HEK293 (cell line): ENCODE measurements at regions not wholly inside any gene's neighbourhood (a gene's known extent, or its start where the extent isn't known, plus 50 kb on each side); places are given as distances from the start of the nearest gene placed in this dataset.

ENCODE experiments used
- CTCF ChIA-PET: fragments of 350-600 bp; formaldehyde crosslinking; extraction: SDS; loops from one replicate; lab custom pipeline; 2021; ENCODE audit warnings: antibody characterized with exemption; lab: Yijun Ruan, JAX
- POLR2A ChIA-PET: fragments of 300-600 bp; formaldehyde crosslinking; extraction: SDS; loops from one replicate; lab custom pipeline; 2020; ENCODE audit warnings: antibody characterized with exemption, inconsistent platforms; lab: Yijun Ruan, JAX
- H3K27ac ChIP-seq: fragments of 200-500 bp; sonication (Bioruptor generic); 2 replicates; pipeline ENCODE4 v1.5.1; 2014; ENCODE audit warnings: low read depth, low read length, control low read depth, inconsistent platforms; ENCODE audit errors: extremely low read depth
- H3K36me3 ChIP-seq, 2 experiments: fragments of 200-500 bp in 1 of 2; sonication (Bioruptor generic) in 1 of 2; 1 replicate in 1 of 2; 2 replicates in 1 of 2; pipeline ENCODE4 v1.5.1; 2014 to 2017; ENCODE audit warnings: inconsistent platforms in 2 of 2, low read length in 2 of 2; ENCODE audit not compliant: control insufficient read depth in 2 of 2, insufficient read depth in 1 of 2
- H3K4me1 ChIP-seq: fragments of 200-500 bp; sonication (Bioruptor generic); 2 replicates; pipeline ENCODE4 v1.5.1; 2014; ENCODE audit warnings: mild to moderate bottlenecking, low read length, inconsistent platforms; ENCODE audit not compliant: control insufficient read depth, insufficient read depth
- H3K4me3 ChIP-seq: 2 replicates; pipeline ENCODE4 v1.5.1; 2011; ENCODE audit warnings: low read depth, mild to moderate bottlenecking, control low read depth, low read length, moderate library complexity
- H3K9me3 ChIP-seq: fragments of 200-500 bp; sonication (Bioruptor generic); 2 replicates; pipeline ENCODE4 v1.5.1; 2014; ENCODE audit warnings: low read depth, low read length, inconsistent platforms; ENCODE audit not compliant: control insufficient read depth, insufficient read depth
- CTCF ChIP-seq: fragments of 450-650 bp; formaldehyde crosslinking; IDR thresholded peaks from 2 replicates; pipeline ENCODE4 v1.5.1; 2016; ENCODE audit warnings: missing biosample characterization, missing genetic modification characterization
- GLI2 ChIP-seq: fragments of 450-650 bp; formaldehyde crosslinking; IDR thresholded peaks from 2 replicates; pipeline ENCODE4; 2017; ENCODE audit warnings: missing biosample characterization, missing genetic modification characterization, low read depth, borderline replicate concordance
- INSM2 ChIP-seq: fragments of 450-650 bp; formaldehyde crosslinking; IDR thresholded peaks from 2 replicates; pipeline ENCODE4 v1.5.1; 2016; ENCODE audit warnings: missing biosample characterization, missing genetic modification characterization
- KLF17 ChIP-seq: fragments of 450-650 bp; formaldehyde crosslinking; IDR thresholded peaks from 2 replicates; pipeline ENCODE4 v1.5.1; 2016; ENCODE audit warnings: missing biosample characterization, missing genetic modification characterization
- OSR2 ChIP-seq: fragments of 450-650 bp; formaldehyde crosslinking; IDR thresholded peaks from 2 replicates; pipeline ENCODE4 v1.5.1; 2016; ENCODE audit warnings: missing biosample characterization, missing genetic modification characterization
- PRDM6 ChIP-seq: fragments of 450-650 bp; formaldehyde crosslinking; IDR thresholded peaks from 2 replicates; pipeline ENCODE4 v1.5.1; 2017; ENCODE audit warnings: missing biosample characterization, missing genetic modification characterization
- REST ChIP-seq: fragments of 450-650 bp; formaldehyde crosslinking; IDR thresholded peaks from 2 replicates; pipeline ENCODE4 v1.5.1; 2016; ENCODE audit warnings: missing biosample characterization, missing genetic modification characterization
- WT1 ChIP-seq: fragments of 450-650 bp; formaldehyde crosslinking; IDR thresholded peaks from 2 replicates; pipeline ENCODE4 v1.5.1; 2016; ENCODE audit warnings: missing biosample characterization, missing genetic modification characterization
- ZEB2 ChIP-seq: fragments of 450-650 bp; formaldehyde crosslinking; IDR thresholded peaks from 2 replicates; pipeline ENCODE4 v1.5.1; 2016; ENCODE audit warnings: missing biosample characterization, missing genetic modification characterization
- ZFP37 ChIP-seq: fragments of 450-650 bp; formaldehyde crosslinking; IDR thresholded peaks from 2 replicates; pipeline ENCODE4 v1.5.1; 2016; ENCODE audit warnings: missing biosample characterization, missing genetic modification characterization
- ZFP69B ChIP-seq: fragments of 450-650 bp; formaldehyde crosslinking; IDR thresholded peaks from 2 replicates; pipeline ENCODE4 v1.5.1; 2016; ENCODE audit warnings: missing biosample characterization, missing genetic modification characterization
- ZNF600 ChIP-seq: fragments of 450-650 bp; formaldehyde crosslinking; IDR thresholded peaks from 2 replicates; pipeline ENCODE4 v1.5.1; 2016; ENCODE audit warnings: missing biosample characterization, missing genetic modification characterization
- ZNF621 ChIP-seq: fragments of 450-650 bp; formaldehyde crosslinking; IDR thresholded peaks from 2 replicates; pipeline ENCODE4 v1.5.1; 2017; ENCODE audit warnings: missing biosample characterization, missing genetic modification characterization
- ZNF626 ChIP-seq: fragments of 450-650 bp; sonication (Bioruptor Pico); formaldehyde crosslinking; IDR thresholded peaks from 2 replicates; pipeline ENCODE4 v1.5.1; 2018; ENCODE audit warnings: missing biosample characterization, missing genetic modification characterization, inconsistent platforms
- ZNF629 ChIP-seq: fragments of 450-650 bp; formaldehyde crosslinking; IDR thresholded peaks from 2 replicates; pipeline ENCODE4 v1.5.1; 2017; ENCODE audit warnings: missing biosample characterization, missing genetic modification characterization
- ZNF660 ChIP-seq: fragments of 450-650 bp; IDR thresholded peaks from 2 replicates; pipeline ENCODE4 v1.5.1; 2018; ENCODE audit warnings: missing biosample characterization, mild to moderate bottlenecking, missing genetic modification characterization
- ZNF843 ChIP-seq: fragments of 450-650 bp; formaldehyde crosslinking; IDR thresholded peaks from 2 replicates; pipeline ENCODE4 v1.5.1; 2016; ENCODE audit warnings: missing biosample characterization, missing genetic modification characterization

- H3K4me1 ChIP-seq: no peaks in the 10 kb centered on the region; the same call in none of the 2 replicates
- ChIA-PET CTCF (no interaction called here), POLR2A (no interaction called here)
- TF ChIP-seq ZFP69B (tag by site-specific recombination): 0 out of 2 replicates have a peak, but pooled peaks have one; percentile 17
- 0 out of 2 replicates have a peak, but pooled peaks have one; percentile 39 for TF ChIP-seq ZFP37
- 0 out of 2 replicates have a peak, but pooled peaks have one; percentile 16 for TF ChIP-seq INSM2 (tag by site-specific recombination)
- peak; percentile 43; the same call in 1 of the 2 replicates for TF ChIP-seq OSR2 (tag by site-specific recombination)
- no peak for TF ChIP-seq ZNF626 (tag by site-specific recombination)
- 0 out of 2 replicates have a peak, but pooled peaks have one; percentile 17 for TF ChIP-seq KLF17 (tag by site-specific recombination)
- TF ChIP-seq ZNF843: 0 out of 2 replicates have a peak, but pooled peaks have one; percentile 20
- TF ChIP-seq ZNF629: peak; percentile 8; the same call in 1 of the 2 replicates
- TF ChIP-seq ZEB2: peak; percentile 51
- no peak for TF ChIP-seq REST
- no peak for TF ChIP-seq CTCF
- 0 out of 2 replicates have a peak, but pooled peaks have one; percentile 4 for TF ChIP-seq GLI2 (tag by site-specific recombination)
- TF ChIP-seq ZNF660 (tag by site-specific recombination): 0 out of 2 replicates have a peak, but pooled peaks have one; percentile 33
- TF ChIP-seq ZNF600 (tag by site-specific recombination): peak; percentile 66
- TF ChIP-seq WT1: peak; percentile 95
- no peak for TF ChIP-seq ZNF621 (tag by site-specific recombination)
- peak; percentile 5; the same call in 1 of the 2 replicates for TF ChIP-seq PRDM6
- H3K9me3 ChIP-seq: no peaks in the 10 kb centered on the region
- no peak overlapping the region for H3K4me3 ChIP-seq
- peak overlapping the region; percentile 33; the same call in 1 of the 2 replicates for H3K27ac ChIP-seq
- no peaks in the 10 kb centered on the region for H3K36me3 ChIP-seq
These were observed 109.7 kb upstream of the GMNC start for GRCh38 chr3:190972196-190972595.
